ENCODE measurements at regions not wholly inside any gene's neighbourhood (a gene's known extent, or its start where the extent isn't known, plus 50 kb on each side); places are given as distances from the start of the nearest gene placed in this dataset.

DNA sequence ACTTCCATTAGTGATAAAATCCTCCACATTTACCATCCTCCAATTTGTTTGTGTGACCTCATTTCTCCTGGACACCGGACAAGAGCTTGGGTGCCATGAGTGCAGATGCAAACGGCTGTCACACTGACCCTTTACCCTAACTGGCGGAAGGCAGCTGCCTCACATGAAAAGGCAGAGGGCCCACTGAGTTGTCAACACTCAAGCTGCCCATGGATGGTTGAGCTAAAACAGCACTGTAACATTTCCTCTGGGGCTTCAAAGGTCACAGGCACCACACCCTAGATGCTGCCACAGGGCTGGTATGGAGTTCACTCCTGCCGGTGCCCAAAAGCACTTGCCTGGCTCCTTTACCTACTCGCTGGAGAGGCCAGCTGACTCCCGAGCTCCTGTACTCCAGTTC, 653.4 kb downstream of the KCNT2 start:
- DNase-seq = peak; percentile 52
- intact Hi-C loops (cut with DNase I) = no loop called here
- peak; percentile 96 for ATAC-seq (ENCODE audit: poor library complexity)

DNA sequence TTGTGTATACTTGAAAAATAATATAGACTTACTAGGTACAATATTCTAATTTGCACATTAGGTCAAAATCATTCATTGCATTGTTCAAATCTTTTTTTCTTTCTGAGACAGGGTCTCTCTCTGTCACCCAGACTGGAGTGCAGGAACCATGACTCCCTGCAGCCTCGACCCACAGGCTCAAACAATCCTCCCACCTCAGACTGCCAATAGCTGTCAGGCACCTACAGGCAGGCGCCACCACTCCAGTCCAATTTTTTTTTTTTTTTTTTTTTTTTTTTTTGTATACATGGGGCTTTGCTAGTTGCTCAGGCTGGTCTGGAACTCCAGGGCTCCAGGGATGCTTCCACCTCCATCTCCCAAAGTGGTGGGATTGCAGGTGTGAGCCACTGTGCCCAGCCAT, 656.9 kb downstream of the KCNT2 start:
- ATAC-seq (ENCODE audit: poor library complexity) (no peak), DNase-seq (no peak)
- intact Hi-C loops (cut with DNase I) = no loop called here

DNA sequence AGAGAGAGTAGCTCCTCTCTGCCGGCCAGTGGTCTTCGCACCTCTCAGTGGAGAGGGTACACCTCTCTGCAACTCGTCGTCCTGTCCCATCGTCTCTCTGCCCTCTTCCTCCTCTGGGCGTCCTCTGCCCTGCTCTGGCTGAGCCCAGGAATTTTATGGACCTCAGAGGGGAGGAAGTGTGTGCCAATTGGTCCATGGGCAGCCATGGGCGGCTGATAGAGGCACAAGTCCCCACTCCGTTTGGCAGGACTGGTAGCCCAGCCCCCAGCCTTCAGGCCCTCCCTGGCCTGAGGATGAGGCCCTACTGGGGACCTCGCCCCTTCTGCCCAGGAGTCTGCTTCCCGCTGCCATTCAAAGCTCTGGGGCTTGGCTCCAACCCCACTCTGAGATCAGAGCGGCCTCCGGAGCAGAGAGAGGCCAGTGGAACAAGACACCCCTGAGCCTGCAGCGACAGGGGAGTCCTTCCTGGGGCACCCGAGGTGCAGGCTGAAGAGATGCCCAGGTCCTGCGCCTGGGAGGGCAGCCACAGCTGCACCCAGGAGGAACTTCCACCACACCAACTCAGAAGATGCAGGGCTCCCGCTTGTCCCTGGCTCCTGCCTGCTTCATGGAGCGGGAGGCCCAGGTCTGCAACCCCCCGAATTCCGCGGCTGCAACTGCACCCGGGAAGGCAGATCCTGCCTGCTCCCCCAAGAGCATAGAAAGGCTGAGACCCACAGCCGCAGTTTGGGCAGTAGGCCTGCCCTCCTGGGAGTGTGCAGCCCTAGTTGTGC, 659.9 kb downstream of the KCNT2 start:
- intact Hi-C loops (cut with DNase I) = no loop called here
- ATAC-seq (ENCODE audit: poor library complexity) = no peak
- DNase-seq = no peak

DNA sequence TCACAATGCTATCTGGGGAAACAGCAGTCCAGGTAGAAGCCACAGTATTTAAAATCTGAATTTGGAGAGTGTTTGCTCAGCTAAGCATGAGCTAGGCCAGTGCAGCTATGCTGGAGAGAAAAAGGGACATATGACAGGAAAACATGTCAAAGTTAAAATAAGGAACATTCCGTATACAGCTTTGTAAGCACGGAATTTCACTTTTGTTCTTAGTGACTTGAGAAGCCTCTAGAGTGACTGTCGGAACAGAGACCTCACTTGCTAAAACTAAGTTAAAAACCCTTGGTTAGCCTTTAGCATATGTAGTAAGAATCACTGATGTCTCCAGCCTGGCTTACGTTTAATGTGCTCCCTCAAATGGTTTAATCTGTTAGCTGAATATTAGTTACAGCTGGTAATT, 661.7 kb downstream of the KCNT2 start:
- intact Hi-C loops (cut with DNase I) = no loop called here
- no peak for ATAC-seq (ENCODE audit: poor library complexity)
- DNase-seq = no peak

- ATAC-seq (ENCODE audit: poor library complexity) (no peak), DNase-seq (no peak)
- intact Hi-C loops (cut with DNase I) = no loop called here
These were observed 666.4 kb downstream of the KCNT2 start for GRCh38 chr1:195941795-195942194.

DNA sequence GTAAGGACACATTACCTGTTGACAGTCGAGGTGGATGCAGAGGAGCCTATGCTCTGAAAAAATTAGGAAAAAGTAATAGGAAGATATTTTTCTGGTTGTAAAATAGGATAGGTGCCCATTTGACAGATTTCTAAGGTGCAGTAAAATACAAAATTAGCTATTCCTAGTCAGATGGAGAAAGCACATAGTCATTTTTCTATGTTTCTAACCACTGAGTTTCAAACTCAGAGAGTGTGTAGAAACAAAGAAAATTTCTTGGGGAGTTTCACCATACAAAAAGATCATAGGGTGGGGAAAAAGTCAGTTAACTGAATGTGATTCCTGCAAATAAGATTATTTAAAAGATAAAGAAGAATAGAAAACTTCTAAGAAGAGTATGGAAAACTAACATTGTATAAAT, 666.9 kb downstream of the KCNT2 start:
- ATAC-seq (ENCODE audit: poor library complexity) (no peak), DNase-seq (no peak)
- intact Hi-C loops (cut with DNase I) = no loop called here

DNA sequence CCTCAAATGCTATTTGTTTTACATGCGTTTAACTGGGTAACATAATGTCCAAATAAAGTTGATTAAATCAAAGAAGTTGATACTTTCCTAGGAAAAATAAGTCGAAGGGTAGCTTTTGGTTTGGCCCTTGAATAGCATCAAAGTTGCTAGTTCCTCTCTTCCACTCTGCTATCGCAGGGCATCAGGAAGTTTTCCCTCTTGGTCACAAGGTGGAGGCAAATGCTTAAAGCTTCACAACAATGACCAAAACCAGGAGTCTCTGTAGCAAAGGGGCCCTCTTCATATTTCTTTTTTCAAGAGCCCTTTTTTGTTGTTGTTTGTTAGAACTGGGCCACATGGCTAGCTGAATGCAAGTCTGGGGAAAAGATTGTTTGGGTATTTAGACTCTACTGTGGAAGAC, 668.4 kb downstream of the KCNT2 start:
- intact Hi-C loops (cut with DNase I) = no loop called here
- no peak for ATAC-seq (ENCODE audit: poor library complexity)

GRCh38 chr1:195934817-195935553, 673.3 kb downstream of the KCNT2 start:
- DNase-seq (no peak), ATAC-seq (ENCODE audit: poor library complexity) (no peak)
- intact Hi-C loops (cut with DNase I) = no loop called here

More for the DNA sequence above, 668.4 kb downstream of the KCNT2 start:
- DNase-seq = no peak

GRCh38 chr1:195933835-195934234, 674.4 kb downstream of the KCNT2 start:
- DNase-seq (no peak), ATAC-seq (ENCODE audit: poor library complexity) (no peak)
- intact Hi-C loops (cut with DNase I) = no loop called here

- ATAC-seq (ENCODE audit: poor library complexity) = no peak
- intact Hi-C loops (cut with DNase I) = no loop called here
- no peak for DNase-seq
These were observed 692.4 kb downstream of the KCNT2 start for GRCh38 chr1:195915826-195916225.

- DNase-seq (no peak), ATAC-seq (ENCODE audit: poor library complexity) (no peak)
- intact Hi-C loops (cut with DNase I) = no loop called here
These were observed 699.2 kb downstream of the KCNT2 start for GRCh38 chr1:195909061-195909460.

DNA sequence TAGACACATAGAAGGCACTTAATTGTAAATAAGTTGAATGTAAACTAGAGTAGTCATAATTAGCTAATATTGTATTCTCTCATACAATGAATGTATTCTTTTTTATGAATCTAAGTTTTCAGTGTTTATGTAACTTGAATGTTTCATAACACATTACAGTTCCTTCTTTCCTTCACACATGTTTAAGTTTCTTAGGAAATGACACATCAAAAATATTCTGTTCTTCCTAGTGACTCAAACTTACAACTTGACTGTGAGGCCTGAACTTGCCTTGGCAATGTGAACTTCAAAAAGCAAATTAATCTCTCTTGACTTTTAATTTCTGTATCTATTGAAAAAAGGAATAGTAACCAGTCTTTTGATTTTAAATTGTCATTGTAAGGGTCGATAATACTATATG, 700.1 kb downstream of the KCNT2 start:
- intact Hi-C loops (cut with DNase I) = no loop called here
- DNase-seq (no peak), ATAC-seq (ENCODE audit: poor library complexity) (no peak)

DNA sequence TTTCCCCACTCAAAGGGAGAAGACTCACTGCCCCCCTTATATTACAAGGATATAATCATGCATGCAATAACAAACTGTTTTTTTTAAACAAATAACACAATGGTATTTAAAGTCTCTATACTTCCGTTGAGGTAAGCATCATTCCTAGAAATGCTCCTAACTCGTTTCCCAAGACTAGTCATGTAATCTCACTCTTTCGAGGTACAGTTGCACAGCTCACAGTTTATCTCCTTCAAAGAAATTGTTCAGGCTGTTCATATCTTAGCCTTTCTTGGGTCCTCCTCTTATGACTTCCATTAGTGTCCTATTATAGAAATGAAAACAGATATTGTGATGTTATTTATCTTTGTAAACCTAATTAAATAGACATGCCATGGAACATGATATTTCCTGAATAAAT, 705.0 kb downstream of the KCNT2 start:
- DNase-seq = no peak
- ATAC-seq (ENCODE audit: poor library complexity) = no peak
- intact Hi-C loops (cut with DNase I) = no loop called here

GRCh38 chr1:195902779-195903178, 705.5 kb downstream of the KCNT2 start:
- intact Hi-C loops (cut with DNase I) = no loop called here
- ATAC-seq (ENCODE audit: poor library complexity) (no peak), DNase-seq (no peak)

- intact Hi-C loops (cut with DNase I) = no loop called here
- ATAC-seq (ENCODE audit: poor library complexity) = no peak
- no peak for DNase-seq
These were observed 708.4 kb downstream of the KCNT2 start for GRCh38 chr1:195899762-195900352.

GRCh38 chr1:195898924-195899323, 709.3 kb downstream of the KCNT2 start:
- intact Hi-C loops (cut with DNase I) = no loop called here
- ATAC-seq (ENCODE audit: poor library complexity) = no peak
- DNase-seq = no peak

GRCh38 chr1:195898373-195898772, 709.9 kb downstream of the KCNT2 start:
- DNase-seq = no peak
- intact Hi-C loops (cut with DNase I) = no loop called here
- no peak for ATAC-seq (ENCODE audit: poor library complexity)

GRCh38 chr1:195897076-195897475, 711.2 kb downstream of the KCNT2 start:
- ATAC-seq (ENCODE audit: poor library complexity) (no peak), DNase-seq (no peak)
- intact Hi-C loops (cut with DNase I) = no loop called here

GRCh38 chr1:195894411-195894810, 713.8 kb downstream of the KCNT2 start:
- DNase-seq (peak; percentile 32), ATAC-seq (ENCODE audit: poor library complexity) (peak; percentile 90)
- intact Hi-C loops (cut with DNase I) = no loop called here

DNA sequence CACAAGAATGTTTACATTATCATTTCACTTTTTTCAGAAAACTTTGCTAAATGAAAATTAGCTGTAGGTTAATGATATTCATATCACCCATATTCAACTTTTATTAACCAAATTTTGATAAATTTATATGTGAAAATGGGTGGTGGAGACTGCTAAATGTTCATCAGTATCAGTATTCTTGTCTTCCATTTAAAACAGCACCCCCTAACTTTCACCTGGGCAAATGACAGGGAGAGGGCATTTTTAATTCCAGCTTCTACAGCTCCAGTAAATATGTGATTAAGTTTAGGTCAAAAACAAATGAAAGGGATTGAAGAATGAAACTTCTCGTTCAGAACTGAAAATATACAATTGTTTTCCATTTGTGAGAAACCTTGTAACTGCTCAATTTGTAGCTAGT, 722.2 kb downstream of the KCNT2 start:
- DNase-seq = no peak
- intact Hi-C loops (cut with DNase I) = no loop called here
- ATAC-seq (ENCODE audit: poor library complexity) = no peak

Measured in Right ventricle myocardium superior (tissue), 1 donor.